GM12865 (cell line): ENCODE measurements at regions not wholly inside any gene's neighbourhood (a gene's known extent, or its start where the extent isn't known, plus 50 kb on each side); places are given as distances from the start of the nearest gene placed in this dataset.
A peak's percentile ranks its signal among the peaks of the same experiment; 100 is the strongest.

Source experiments
- DNase-seq: peaks from one replicate; pipeline ENCODE4 v3.0.0; 2010; ENCODE audit warnings: low read depth
- H3K4me3 ChIP-seq: 2 replicates; pipeline ENCODE4 v1.5.1; 2011; ENCODE audit warnings: mild to moderate bottlenecking, low read depth, low read length, control low read depth
- CTCF ChIP-seq: IDR thresholded peaks from 2 replicates; pipeline ENCODE4 v1.5.1; 2011; ENCODE audit warnings: low read length, control low read depth, low read depth, inconsistent platforms; ENCODE audit not compliant: insufficient read depth; ENCODE audit errors: missing control alignments

- TF ChIP-seq CTCF: no peak
- H3K4me3 ChIP-seq: no peak overlapping the region
- no peak for DNase-seq
Measured at GRCh38 chr1:221164951-221165838, 286.0 kb downstream of the HLX start.

- DNase-seq: no peak
Measured at GRCh38 chr1:221165839-221166500, 286.7 kb downstream of the HLX start.

GRCh38 chr1:221166559-221167318, 287.5 kb downstream of the HLX start:
- TF ChIP-seq CTCF: no peak
- DNase-seq: peak; percentile 63
- H3K4me3 ChIP-seq: no peak overlapping the region

More at GRCh38 chr1:221165839-221166500, 286.7 kb downstream of the HLX start:
- no peak overlapping the region for H3K4me3 ChIP-seq
- TF ChIP-seq CTCF: no peak

GRCh38 chr1:221169447-221169889, 290.2 kb downstream of the HLX start:
- no peak for DNase-seq
- no peak overlapping the region for H3K4me3 ChIP-seq
- no peak for TF ChIP-seq CTCF

- H3K4me3 ChIP-seq: no peak overlapping the region
- no peak for DNase-seq
- no peak for TF ChIP-seq CTCF
Measured at GRCh38 chr1:221170171-221170570, 290.9 kb downstream of the HLX start.

GRCh38 chr1:221171768-221172167, 292.5 kb downstream of the HLX start:
- DNase-seq: no peak
- no peak overlapping the region for H3K4me3 ChIP-seq
- no peak for TF ChIP-seq CTCF
